Panc1 (cell line): ENCODE measurements at regions not wholly inside any gene's neighbourhood (a gene's known extent, or its start where the extent isn't known, plus 50 kb on each side); places are given as distances from the start of the nearest gene placed in this dataset.

ENCODE experiments used
- ATAC-seq: fragments of 200-7000 bp; cut with Tn5 transposase; 2 replicates; pipeline ENCODE4 v1.9.1; 2020; ENCODE audit warnings: mild to moderate bottlenecking, moderate library complexity
- BruUV-seq: library from RNA; stranded (reverse); fragments of 400-500 nt; replicated peaks from 2 replicates; lab custom pipeline; 2021; lab: Mats Ljungman, UMichigan
- CTCF ChIA-PET: fragments of 300-600 bp; sonication (Branson Sonifier 250); formaldehyde crosslinking; loops from one replicate; lab custom pipeline; 2022; ENCODE audit warnings: antibody characterized with exemption; lab: Charles Lee
- POLR2A ChIA-PET: fragments of 300-600 bp; sonication (Branson Sonifier 250); formaldehyde crosslinking; loops from one replicate; lab custom pipeline; 2022; ENCODE audit warnings: antibody characterized with exemption; lab: Charles Lee
- DNase-seq: peaks from one replicate; pipeline ENCODE4 v3.0.0-alpha.2; 2010; ENCODE audit warnings: low read depth, low spot score
- H3K27ac ChIP-seq: 2 replicates; pipeline ENCODE4 v1.5.1; 2011; ENCODE audit warnings: mild to moderate bottlenecking, low read length, inconsistent platforms
- H3K27me3 ChIP-seq: fragments of 200-500 bp; sonication (Bioruptor generic); 2 replicates; pipeline ENCODE4 v1.6.0; 2014; ENCODE audit warnings: low read length, inconsistent platforms; ENCODE audit not compliant: control insufficient read depth, insufficient read depth
- H3K36me3 ChIP-seq: fragments of 200-500 bp; sonication (Bioruptor generic); 2 replicates; pipeline ENCODE4 v1.5.1; 2014; ENCODE audit warnings: inconsistent platforms, mild to moderate bottlenecking, low read length, moderate library complexity; ENCODE audit not compliant: control insufficient read depth, insufficient read depth
- H3K4me1 ChIP-seq: 2 replicates; pipeline ENCODE4 v1.5.1; 2011; ENCODE audit warnings: inconsistent platforms, mild to moderate bottlenecking, low read length, moderate library complexity; ENCODE audit not compliant: control insufficient read depth, insufficient read depth
- H3K4me3 ChIP-seq, 2 experiments: 2 replicates each; pipeline ENCODE4 v1.5.1; 2011 to 2012; ENCODE audit warnings: low read depth in 2 of 2, low read length in 2 of 2, mild to moderate bottlenecking in 2 of 2, inconsistent platforms in 1 of 2, moderate library complexity in 1 of 2
- H3K9me3 ChIP-seq: fragments of 200-500 bp; sonication (Bioruptor generic); 2 replicates; pipeline ENCODE4 v1.5.1; 2014; ENCODE audit warnings: low read depth, mild to moderate bottlenecking, inconsistent platforms, low read length, moderate library complexity; ENCODE audit not compliant: control insufficient read depth, insufficient read depth
- CTCF ChIP-seq: fragments of 450-650 bp; IDR thresholded peaks from 2 replicates; pipeline ENCODE4 v1.5.1; 2017; ENCODE audit warnings: mild to moderate bottlenecking
- POLR2AphosphoS5 ChIP-seq: IDR thresholded peaks from 2 replicates; pipeline ENCODE4 v1.6.1; 2012; ENCODE audit warnings: mild to moderate bottlenecking, low read depth, low read length, moderate library complexity
- REST ChIP-seq, 2 experiments: IDR thresholded peaks; 2 replicates each; pipeline ENCODE4 v1.6.1; 2011 to 2012; ENCODE audit warnings: low read depth in 2 of 2, control low read depth in 1 of 2, low read length in 1 of 2, mild to moderate bottlenecking in 1 of 2, moderate library complexity in 1 of 2; ENCODE audit not compliant: insufficient read depth in 1 of 2
- SIN3A ChIP-seq: IDR thresholded peaks from 2 replicates; pipeline ENCODE4 v1.6.1; 2012; ENCODE audit warnings: low read depth, mild to moderate bottlenecking, low read length, moderate library complexity, borderline replicate concordance; ENCODE audit not compliant: insufficient read depth
- TCF7L2 ChIP-seq: IDR thresholded peaks from 2 replicates; pipeline ENCODE4 v1.6.1; 2011; ENCODE audit warnings: mild to moderate bottlenecking, low read depth, low read length, inconsistent platforms
- in situ Hi-C: cut with HindIII; loops from 2 replicates; pipeline ENCODE4 v1.10.0; 2016; ENCODE audit warnings: low sequenced_read_pairs, low pct_unique_long_range_greater_than_20kb
- intact Hi-C: fragments of 100-400 bp; cut with micrococcal nuclease; formaldehyde crosslinking; loops from one replicate; pipeline ENCODE4 v1.10.0; 2022; ENCODE audit not compliant: unreplicated experiment

GRCh38 chr13:50576156-50576555 is 267.3 kb downstream of the DLEU7 start:
- POLR2A ChIA-PET: no interaction called here

GRCh38 chr13:50577806-50578205 is 265.7 kb downstream of the DLEU7 start:
- in situ Hi-C loops (no loop called here), intact Hi-C loops (no loop called here)
- no peak overlapping the region for H3K4me3 ChIP-seq
- CTCF ChIA-PET: no interaction called here
- POLR2A ChIA-PET: no interaction called here
- no peak for TF ChIP-seq CTCF
- no peak for TF ChIP-seq SIN3A
- TF ChIP-seq TCF7L2: no peak
- no peak for TF ChIP-seq POLR2AphosphoS5
- no peak for TF ChIP-seq REST (IDR thresholded peaks at IDR 0.05; ENCODE audit: insufficient read depth in 1 of 2, low read depth in 2 of 2, low read length in 1 of 2)
- no peaks in the 10 kb centered on the region for H3K9me3 ChIP-seq
- no peaks in the 10 kb centered on the region for H3K4me1 ChIP-seq
- no peak overlapping the region for H3K27ac ChIP-seq
- BruUV-seq: no TSS peak
- ATAC-seq: no peak
- no peaks in the 10 kb centered on the region for H3K36me3 ChIP-seq
- DNase-seq: no peak
- no peaks in the 10 kb centered on the region for H3K27me3 ChIP-seq

More at GRCh38 chr13:50576156-50576555, 267.3 kb downstream of the DLEU7 start:
- no peaks in the 10 kb centered on the region for H3K36me3 ChIP-seq
- TF ChIP-seq TCF7L2 (no peak), CTCF (no peak), POLR2AphosphoS5 (no peak), SIN3A (no peak), REST (IDR thresholded peaks at IDR 0.05; ENCODE audit: insufficient read depth in 1 of 2, low read depth in 2 of 2, low read length in 1 of 2) (no peak)
- intact Hi-C loops: no loop called here
- ATAC-seq (no peak), DNase-seq (no peak)
- no peaks in the 10 kb centered on the region for H3K27me3 ChIP-seq
- H3K4me3 ChIP-seq: no peak overlapping the region
- no peaks in the 10 kb centered on the region for H3K4me1 ChIP-seq
- H3K9me3 ChIP-seq: no peaks in the 10 kb centered on the region
- BruUV-seq: no TSS peak
- H3K27ac ChIP-seq: no peak overlapping the region
- in situ Hi-C loops: no loop called here
- CTCF ChIA-PET: no interaction called here
